Activated CD8-positive, alpha-beta T cell treated with anti-CD3 and anti-CD28 coated beads, Interleukin-2, amount 10 ng/mL, durations not matched to agents 7 days and 5 days (primary cell): ENCODE measurements at regions not wholly inside any gene's neighbourhood (a gene's known extent, or its start where the extent isn't known, plus 50 kb on each side); places are given as distances from the start of the nearest gene placed in this dataset.

Experiments
- ATAC-seq: fragments of 150-1000 bp; cut with Tn5 transposase; one replicate; pipeline ENCODE4 v1.10.0; 2021; ENCODE audit warnings: moderate library complexity
- CTCF ChIA-PET: fragments of 350-600 bp; sonication (Branson Sonifier 250); formaldehyde crosslinking; loops from one replicate; lab custom pipeline; 2021; ENCODE audit warnings: antibody characterized with exemption; lab: Charles Lee
- POLR2A ChIA-PET: fragments of 350-600 bp; sonication (Branson Sonifier 250); formaldehyde crosslinking; loops from one replicate; lab custom pipeline; 2021; ENCODE audit warnings: antibody characterized with exemption; lab: Charles Lee
- DNase-seq: peaks from one replicate; pipeline ENCODE4 v3.0.0-alpha.2; 2020
- H3K27ac Mint-ChIP-seq: one replicate; pipeline ENCODE4 v1.8.0; 2021; ENCODE audit warnings: mild to moderate bottlenecking, mixed read lengths
- H3K27me3 Mint-ChIP-seq: one replicate; pipeline ENCODE4 v1.8.0; 2021; ENCODE audit warnings: low read depth, mixed read lengths
- H3K36me3 Mint-ChIP-seq: one replicate; pipeline ENCODE4 v1.8.0; 2021; ENCODE audit warnings: low read depth, mixed read lengths
- H3K4me1 Mint-ChIP-seq: one replicate; pipeline ENCODE4 v1.8.0; 2021; ENCODE audit warnings: low read depth, mixed read lengths
- H3K4me3 Mint-ChIP-seq: one replicate; pipeline ENCODE4 v1.8.0; 2021; ENCODE audit warnings: mild to moderate bottlenecking, mixed read lengths
- H3K9me3 Mint-ChIP-seq: one replicate; pipeline ENCODE4 v1.8.0; 2022; ENCODE audit warnings: mixed read lengths; ENCODE audit not compliant: insufficient read depth

- POLR2A ChIA-PET: no interaction called here
- Mint-ChIP-seq H3K9me3 (peaks cover 6% of the 10 kb centered on the region), H3K27ac (no peak overlapping the region), H3K4me3 (no peak overlapping the region), H3K4me1 (no peaks in the 10 kb centered on the region), H3K27me3 (no peaks in the 10 kb centered on the region), H3K36me3 (no peaks in the 10 kb centered on the region)
- DNase-seq (no peak), ATAC-seq (no peak)
- CTCF ChIA-PET: no interaction called here
These were observed 565.1 kb downstream of the PIK3C3 start for GRCh38 chr18:42520138-42520537.

- ATAC-seq: no peak
- H3K27ac Mint-ChIP-seq: no peak overlapping the region
- ChIA-PET POLR2A (no interaction called here), CTCF (no interaction called here)
- H3K4me3 Mint-ChIP-seq: no peak overlapping the region
- H3K27me3 Mint-ChIP-seq: no peaks in the 10 kb centered on the region
- H3K36me3 Mint-ChIP-seq: no peaks in the 10 kb centered on the region
- no peaks in the 10 kb centered on the region for H3K4me1 Mint-ChIP-seq
- H3K9me3 Mint-ChIP-seq: peaks cover 1% of the 10 kb centered on the region
- DNase-seq: no peak
These were observed 570.9 kb downstream of the PIK3C3 start for GRCh38 chr18:42525905-42526304.

DNA sequence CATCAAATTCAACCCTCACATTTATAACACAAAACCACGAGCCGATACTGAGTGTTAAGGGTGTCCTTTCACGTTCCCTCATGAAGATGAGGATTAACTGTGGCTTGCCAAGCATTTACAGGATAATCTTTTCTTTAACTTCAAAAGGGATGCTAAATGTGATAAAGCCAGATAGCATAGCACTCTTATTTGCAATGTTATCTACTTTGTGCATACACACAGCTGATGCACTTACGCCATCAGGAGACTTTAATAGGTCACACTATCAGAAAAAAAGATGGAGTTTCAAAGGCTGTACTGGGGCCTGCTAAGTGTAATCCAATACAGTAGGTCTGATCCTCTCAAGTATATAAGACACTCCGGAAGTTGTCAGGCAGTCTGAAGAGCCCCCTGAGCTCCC lies 572.7 kb downstream of the PIK3C3 start:
- ChIA-PET CTCF (no interaction called here), POLR2A (no interaction called here)
- no peaks in the 10 kb centered on the region for H3K27me3 Mint-ChIP-seq
- no peak overlapping the region for H3K4me3 Mint-ChIP-seq
- H3K4me1 Mint-ChIP-seq: no peaks in the 10 kb centered on the region
- no peaks in the 10 kb centered on the region for H3K36me3 Mint-ChIP-seq
- ATAC-seq (no peak), DNase-seq (no peak)
- no peak overlapping the region for H3K27ac Mint-ChIP-seq
- H3K9me3 Mint-ChIP-seq: no peaks in the 10 kb centered on the region

DNA sequence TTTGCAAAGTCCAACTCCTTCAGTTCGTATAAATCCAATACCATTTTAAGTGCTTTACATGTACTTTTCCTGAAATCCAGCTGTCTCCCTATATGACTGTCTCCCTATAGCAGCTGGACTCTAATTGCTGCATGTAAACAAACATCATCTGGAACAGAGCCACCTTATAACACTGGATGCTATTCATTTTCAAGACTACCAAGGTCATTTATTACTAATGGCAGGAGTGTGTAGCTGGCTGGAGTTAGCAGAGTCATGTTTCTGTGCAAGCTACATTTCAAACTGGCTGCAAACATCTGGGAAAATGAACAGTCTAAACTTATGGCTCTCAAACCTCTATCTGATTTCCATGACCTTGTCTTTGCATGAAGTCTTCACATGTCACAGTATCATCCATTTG lies 575.2 kb downstream of the PIK3C3 start:
- ChIA-PET POLR2A (no interaction called here), CTCF (no interaction called here)

DNA sequence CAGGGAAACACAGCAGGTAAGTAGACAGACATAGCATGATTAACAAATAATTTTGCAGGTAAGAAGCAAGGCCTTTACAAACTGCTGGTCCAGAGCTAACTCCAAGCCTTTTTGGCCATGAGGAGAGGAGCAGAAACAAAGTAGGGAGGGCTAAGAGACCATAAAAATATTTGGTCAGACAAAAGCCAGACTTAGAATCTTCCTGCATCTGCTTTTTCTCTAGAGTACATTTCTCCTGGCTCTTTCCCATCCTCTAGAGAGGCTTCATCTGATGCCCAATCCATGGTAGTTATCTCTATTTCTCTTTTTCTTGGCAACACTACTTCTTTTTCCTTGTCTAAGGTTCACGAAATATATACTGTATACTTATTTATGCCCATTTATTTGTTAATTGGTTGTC lies 577.1 kb downstream of the PIK3C3 start:
- H3K27me3 Mint-ChIP-seq: no peaks in the 10 kb centered on the region
- DNase-seq (no peak), ATAC-seq (no peak)
- ChIA-PET CTCF (no interaction called here), POLR2A (no interaction called here)
- no peak overlapping the region for H3K4me3 Mint-ChIP-seq
- no peaks in the 10 kb centered on the region for H3K4me1 Mint-ChIP-seq
- H3K36me3 Mint-ChIP-seq: no peaks in the 10 kb centered on the region
- H3K27ac Mint-ChIP-seq: no peak overlapping the region
- no peaks in the 10 kb centered on the region for H3K9me3 Mint-ChIP-seq

More for the DNA sequence above, 575.2 kb downstream of the PIK3C3 start:
- ATAC-seq (no peak), DNase-seq (no peak)
- Mint-ChIP-seq H3K9me3 (no peaks in the 10 kb centered on the region), H3K27ac (no peak overlapping the region), H3K4me1 (no peaks in the 10 kb centered on the region), H3K27me3 (no peaks in the 10 kb centered on the region), H3K4me3 (no peak overlapping the region), H3K36me3 (no peaks in the 10 kb centered on the region)

DNA sequence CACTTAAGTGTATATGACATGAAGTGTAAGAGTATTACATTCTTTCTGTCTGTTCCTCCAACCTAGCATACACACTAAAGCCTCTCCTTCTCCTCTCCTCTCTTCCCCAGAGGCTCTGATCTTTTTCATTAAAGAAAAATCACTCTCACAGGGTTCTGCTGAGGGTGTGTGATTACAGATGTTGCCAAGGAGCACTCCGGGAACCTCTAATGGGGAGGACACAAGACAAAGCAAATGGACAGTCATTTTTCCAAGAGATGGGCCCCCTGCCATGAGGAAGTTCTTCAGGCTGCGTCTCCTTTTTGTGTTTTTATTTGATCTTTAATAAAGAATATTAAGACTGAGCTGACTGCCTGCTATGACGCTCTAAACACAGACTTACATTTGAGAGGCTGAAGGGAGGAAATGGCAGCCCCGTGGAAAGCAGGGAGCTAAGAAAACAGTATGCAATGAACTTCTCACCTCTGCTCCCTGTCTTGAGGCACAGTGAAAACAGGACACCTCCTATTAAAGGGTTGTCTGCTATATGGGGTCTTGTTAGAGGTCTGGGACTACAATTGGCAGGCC lies 578.1 kb downstream of the PIK3C3 start:
- ATAC-seq: no peak
- Mint-ChIP-seq H3K4me1 (no peaks in the 10 kb centered on the region), H3K27me3 (no peaks in the 10 kb centered on the region), H3K36me3 (no peaks in the 10 kb centered on the region), H3K9me3 (no peaks in the 10 kb centered on the region), H3K27ac (no peak overlapping the region), H3K4me3 (no peak overlapping the region)
- CTCF ChIA-PET: no interaction called here
- POLR2A ChIA-PET: no interaction called here
- no peak for DNase-seq

DNA sequence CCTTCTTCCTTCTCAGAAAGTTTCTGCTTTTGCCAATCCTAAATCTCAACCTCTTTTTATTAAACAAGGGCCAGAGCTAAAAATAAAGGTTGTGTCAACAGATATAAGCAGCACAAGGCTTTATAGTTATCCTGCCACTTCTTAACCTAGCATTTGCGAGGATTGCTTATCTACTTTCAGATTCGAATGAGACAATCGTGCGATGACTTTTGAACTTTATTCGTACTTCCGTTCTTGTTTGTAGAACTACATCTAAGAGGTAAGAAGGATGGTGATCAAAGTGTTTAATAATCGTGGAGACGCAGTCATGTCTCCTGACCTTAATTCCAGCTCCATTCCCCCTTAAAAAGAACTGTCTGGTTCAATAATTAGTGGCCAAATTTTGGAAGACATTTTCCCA lies 578.6 kb downstream of the PIK3C3 start:
- ChIA-PET CTCF (no interaction called here), POLR2A (no interaction called here)
- no peak overlapping the region for H3K4me3 Mint-ChIP-seq
- H3K4me1 Mint-ChIP-seq: no peaks in the 10 kb centered on the region
- no peaks in the 10 kb centered on the region for H3K9me3 Mint-ChIP-seq
- DNase-seq: no peak
- no peak overlapping the region for H3K27ac Mint-ChIP-seq
- ATAC-seq: no peak
- H3K36me3 Mint-ChIP-seq: no peaks in the 10 kb centered on the region
- no peaks in the 10 kb centered on the region for H3K27me3 Mint-ChIP-seq

- Mint-ChIP-seq H3K36me3 (no peaks in the 10 kb centered on the region), H3K4me1 (no peaks in the 10 kb centered on the region), H3K4me3 (no peak overlapping the region), H3K27ac (no peak overlapping the region), H3K9me3 (no peaks in the 10 kb centered on the region), H3K27me3 (no peaks in the 10 kb centered on the region)
- ChIA-PET CTCF (no interaction called here), POLR2A (no interaction called here)
- DNase-seq (no peak), ATAC-seq (no peak)
These were observed 579.3 kb downstream of the PIK3C3 start for GRCh38 chr18:42534313-42534712.

GRCh38 chr18:42536442-42536841 lies 579.0 kb downstream of the RIT2 start:
- H3K27me3 Mint-ChIP-seq: no peaks in the 10 kb centered on the region
- H3K36me3 Mint-ChIP-seq: no peaks in the 10 kb centered on the region
- POLR2A ChIA-PET: no interaction called here
- ATAC-seq (no peak), DNase-seq (no peak)
- H3K9me3 Mint-ChIP-seq: no peaks in the 10 kb centered on the region
- H3K4me1 Mint-ChIP-seq: no peaks in the 10 kb centered on the region
- CTCF ChIA-PET: interaction anchor here (1.3 kb wide), 1 partner anchor 29 kb away, joined by 3 read pairs; no protein-coding TSS in a partner anchor
- H3K27ac Mint-ChIP-seq: no peak overlapping the region
- H3K4me3 Mint-ChIP-seq: no peak overlapping the region

- no peak for DNase-seq
- no peak overlapping the region for H3K27ac Mint-ChIP-seq
- H3K9me3 Mint-ChIP-seq: no peaks in the 10 kb centered on the region
- no peaks in the 10 kb centered on the region for H3K27me3 Mint-ChIP-seq
- ChIA-PET CTCF (interaction anchor here (1.3 kb wide), 1 partner anchor 28 kb away, joined by 3 read pairs; no protein-coding TSS in a partner anchor), POLR2A (no interaction called here)
- H3K4me3 Mint-ChIP-seq: no peak overlapping the region
- H3K36me3 Mint-ChIP-seq: no peaks in the 10 kb centered on the region
- no peaks in the 10 kb centered on the region for H3K4me1 Mint-ChIP-seq
- no peak for ATAC-seq
These were observed 578.2 kb downstream of the RIT2 start for GRCh38 chr18:42537291-42537690.

DNA sequence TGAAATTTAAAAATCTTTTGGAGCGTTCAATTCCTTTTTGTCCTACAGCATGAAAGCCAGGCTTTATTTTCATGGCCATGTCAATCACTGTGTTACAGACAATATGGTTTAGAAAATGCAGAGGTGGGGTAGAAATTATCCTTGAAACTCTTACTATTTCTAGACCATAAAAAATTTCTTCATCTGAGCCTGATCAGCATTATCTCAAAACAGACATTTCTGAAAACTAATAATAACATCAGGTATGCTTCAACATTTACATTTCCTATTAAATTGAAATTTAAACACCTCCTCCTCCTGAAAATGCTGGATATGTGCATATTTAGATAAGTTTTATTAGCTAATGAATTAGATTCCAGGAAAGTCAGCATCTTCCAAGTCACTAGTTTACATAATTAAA lies 570.6 kb downstream of the RIT2 start:
- ChIA-PET CTCF (no interaction called here), POLR2A (no interaction called here)
- no peak for DNase-seq
- no peak for ATAC-seq
- Mint-ChIP-seq H3K27me3 (no peaks in the 10 kb centered on the region), H3K27ac (no peak overlapping the region), H3K9me3 (no peaks in the 10 kb centered on the region), H3K4me1 (no peaks in the 10 kb centered on the region), H3K36me3 (no peaks in the 10 kb centered on the region), H3K4me3 (no peak overlapping the region)

- Mint-ChIP-seq H3K27me3 (no peaks in the 10 kb centered on the region), H3K27ac (no peak overlapping the region), H3K4me1 (no peaks in the 10 kb centered on the region), H3K4me3 (no peak overlapping the region), H3K9me3 (no peaks in the 10 kb centered on the region), H3K36me3 (no peaks in the 10 kb centered on the region)
- DNase-seq: no peak
- CTCF ChIA-PET: no interaction called here
- POLR2A ChIA-PET: no interaction called here
- ATAC-seq: no peak
These were observed 569.7 kb downstream of the RIT2 start for GRCh38 chr18:42545825-42546224.

DNA sequence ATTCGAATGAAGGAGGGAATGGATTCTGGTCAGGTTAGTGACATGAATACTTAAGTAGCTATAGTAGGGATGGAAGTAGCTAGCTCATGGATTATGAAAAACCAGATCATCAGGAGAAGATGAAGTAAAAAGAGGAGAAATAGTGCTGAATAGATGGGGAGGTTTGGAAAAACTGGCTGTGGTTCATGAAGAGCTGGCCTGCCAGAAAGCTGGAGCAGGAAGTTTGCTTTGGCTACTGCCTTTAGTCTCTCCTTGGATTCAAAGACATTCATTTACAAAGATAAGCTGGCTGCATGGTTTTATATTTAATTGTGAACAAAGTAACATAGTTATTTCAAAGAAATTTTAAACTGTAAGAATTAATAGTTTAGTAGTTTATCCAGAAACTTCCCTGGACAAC lies 567.0 kb downstream of the RIT2 start:
- H3K4me1 Mint-ChIP-seq: no peaks in the 10 kb centered on the region
- no peak for DNase-seq
- no peak overlapping the region for H3K27ac Mint-ChIP-seq
- H3K36me3 Mint-ChIP-seq: no peaks in the 10 kb centered on the region
- no peaks in the 10 kb centered on the region for H3K27me3 Mint-ChIP-seq
- CTCF ChIA-PET: no interaction called here
- H3K4me3 Mint-ChIP-seq: no peak overlapping the region
- no peak for ATAC-seq
- H3K9me3 Mint-ChIP-seq: no peaks in the 10 kb centered on the region
- POLR2A ChIA-PET: no interaction called here
